GM21528 (cell line): ENCODE measurements at regions not wholly inside any gene's neighbourhood (a gene's known extent, or its start where the extent isn't known, plus 50 kb on each side); places are given as distances from the start of the nearest gene placed in this dataset.

Source experiments
- ATAC-seq: cut with Tn5 transposase; IDR thresholded peaks from one replicate; pipeline ENCODE4 v1.9.1; 2021; ENCODE audit warnings: mild to moderate bottlenecking, moderate library complexity; ENCODE audit not compliant: unreplicated experiment, low FRiP score

DNA sequence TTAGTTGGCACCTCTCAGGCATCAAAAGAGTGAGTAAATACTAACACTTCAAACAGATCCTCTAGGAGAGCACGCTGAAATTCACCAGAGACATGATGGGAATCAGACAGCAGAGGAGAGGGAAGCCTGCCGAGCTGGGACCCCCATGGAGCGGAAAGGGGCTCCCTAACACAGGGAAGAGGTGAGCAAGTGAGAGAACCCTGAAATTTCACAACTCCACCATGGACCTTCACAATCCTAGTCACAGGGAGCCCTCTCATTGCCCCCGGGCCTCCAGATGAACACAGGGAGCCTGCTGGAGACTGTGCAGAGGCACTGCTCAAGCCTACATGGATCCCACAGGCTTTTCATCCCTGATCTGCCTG is 59.2 kb upstream of the ANTXRL start:
- no peak for ATAC-seq

DNA sequence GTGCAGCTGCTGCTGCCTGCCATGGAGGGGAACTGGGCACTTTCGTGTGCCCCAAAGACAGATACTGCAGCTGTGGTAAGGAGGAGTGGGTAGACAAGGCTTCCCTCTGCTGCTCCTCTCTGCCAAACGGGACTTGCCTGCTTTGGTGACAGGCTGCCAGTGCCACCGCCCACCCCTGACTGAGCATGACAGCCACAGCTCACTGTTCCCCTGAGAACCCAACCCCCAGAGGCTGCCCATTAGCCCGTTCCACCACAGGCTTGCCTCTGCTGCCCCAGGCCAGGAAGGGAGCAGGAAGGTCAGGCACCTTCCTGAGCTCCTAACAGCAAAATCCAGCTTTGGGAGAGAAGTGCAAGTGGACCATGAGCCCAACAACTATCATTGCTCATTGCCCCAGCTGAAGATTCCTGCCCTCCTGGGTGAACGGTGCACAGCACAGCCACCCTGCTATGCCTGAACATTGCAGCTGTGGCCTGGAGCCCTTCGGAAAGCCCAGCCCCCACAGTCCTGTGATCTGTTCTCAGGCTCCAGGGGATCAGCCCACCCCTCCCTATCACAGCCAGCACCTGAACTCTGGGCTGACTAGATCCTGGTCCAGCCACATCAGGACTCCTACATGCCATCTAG is 58.7 kb upstream of the ANTXRL start:
- no peak for ATAC-seq

DNA sequence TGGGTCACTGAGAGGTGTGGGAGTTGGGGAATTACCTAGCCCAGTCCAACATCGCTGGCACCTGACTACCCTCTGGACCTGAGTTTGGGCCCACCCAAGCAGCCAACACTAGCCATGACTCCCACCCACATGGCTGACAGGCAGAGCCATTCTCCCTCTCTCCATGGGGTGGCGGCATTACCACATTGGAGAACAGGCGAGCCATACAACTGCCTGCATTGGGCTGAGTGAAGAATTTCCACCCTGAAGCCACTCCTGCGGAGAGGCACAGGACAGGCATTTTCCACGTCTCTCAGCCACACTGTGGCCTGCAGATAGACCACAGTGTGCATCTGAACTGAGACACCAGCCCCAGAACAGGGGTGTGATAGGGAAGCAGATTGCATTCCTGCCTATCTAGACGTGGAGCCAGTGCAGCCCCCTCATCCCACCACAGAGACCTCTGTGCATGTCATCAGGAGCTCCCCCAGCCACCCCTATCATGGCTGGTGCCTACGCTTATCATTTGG is 58.2 kb upstream of the ANTXRL start:
- ATAC-seq = no peak

DNA sequence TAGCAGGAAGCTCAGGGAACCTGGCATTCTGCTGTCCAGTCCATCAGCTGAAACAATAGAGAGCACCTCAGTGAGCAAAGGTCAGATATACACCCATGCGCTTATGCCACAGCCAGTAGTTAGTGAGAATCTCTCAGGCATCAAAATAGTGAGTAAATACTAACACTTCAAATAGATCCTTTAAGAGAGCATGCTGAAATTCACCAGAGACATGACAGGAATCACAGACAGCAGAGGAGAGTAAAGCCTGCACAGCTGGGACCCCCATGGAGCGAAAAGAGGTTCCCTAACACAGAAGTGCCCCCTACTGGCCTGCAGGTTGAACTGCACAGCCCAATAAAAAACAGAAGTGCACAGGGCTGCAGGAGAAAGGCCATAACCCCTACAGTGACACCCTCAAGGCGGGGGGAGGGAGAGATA is 57.6 kb upstream of the ANTXRL start:
- no peak for ATAC-seq

DNA sequence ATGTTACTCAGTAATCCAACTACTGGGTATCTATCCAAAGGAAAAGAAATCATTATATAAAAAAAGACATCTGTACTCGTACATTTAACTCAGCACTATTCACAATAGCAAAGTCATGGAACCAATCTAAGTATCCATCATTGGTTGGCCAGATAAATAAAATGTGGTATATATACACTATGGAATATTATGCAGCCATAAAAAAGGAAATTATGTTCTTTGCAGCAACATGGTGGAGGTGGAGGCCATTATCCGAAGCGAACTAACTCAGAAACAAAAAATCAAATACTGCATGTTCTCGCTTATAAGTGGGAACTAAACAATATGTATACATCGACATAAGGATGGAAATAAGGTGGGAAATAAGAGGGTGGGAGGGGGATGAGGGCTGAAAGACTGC is 56.2 kb upstream of the ANTXRL start:
- ATAC-seq = no peak

DNA sequence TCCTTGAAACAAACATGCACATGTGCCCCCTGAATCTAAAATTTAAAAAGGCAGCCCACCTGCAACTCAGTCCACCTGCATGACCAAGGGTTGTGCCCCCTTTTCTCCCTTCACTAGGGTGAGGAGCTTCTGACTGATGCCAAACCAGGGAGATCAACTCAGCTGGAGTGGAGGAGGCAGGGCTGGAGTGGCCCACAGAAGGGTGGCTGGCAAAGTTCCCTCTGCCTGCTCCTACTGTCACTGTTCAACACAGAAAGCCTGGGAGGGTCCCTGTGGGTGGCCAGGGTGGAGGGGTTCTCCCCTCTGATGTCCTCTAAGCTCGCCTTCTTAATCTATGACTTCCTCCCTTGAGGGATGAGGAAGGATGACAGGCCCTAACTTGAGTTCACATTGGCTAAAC is 55.7 kb upstream of the ANTXRL start:
- ATAC-seq = no peak

DNA sequence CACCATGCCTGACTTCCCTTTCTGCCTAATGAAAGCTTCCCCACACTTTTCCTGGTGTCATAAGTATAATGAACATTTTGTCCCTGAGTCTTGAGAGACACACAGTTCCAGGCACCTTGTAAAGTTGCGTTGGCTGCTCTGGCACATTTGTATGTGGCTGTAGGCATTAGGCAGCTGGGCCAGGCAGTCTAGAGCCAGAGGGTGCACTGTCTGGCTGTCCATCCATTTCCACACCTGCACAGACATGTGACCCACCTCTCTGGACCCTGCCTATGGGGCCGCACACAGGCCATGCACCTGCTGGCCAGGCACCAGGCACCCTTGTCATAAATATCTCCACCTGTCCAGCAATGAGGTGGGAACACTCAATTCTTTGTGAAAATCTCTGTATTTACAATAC is 54.7 kb upstream of the ANTXRL start:
- no peak for ATAC-seq

DNA sequence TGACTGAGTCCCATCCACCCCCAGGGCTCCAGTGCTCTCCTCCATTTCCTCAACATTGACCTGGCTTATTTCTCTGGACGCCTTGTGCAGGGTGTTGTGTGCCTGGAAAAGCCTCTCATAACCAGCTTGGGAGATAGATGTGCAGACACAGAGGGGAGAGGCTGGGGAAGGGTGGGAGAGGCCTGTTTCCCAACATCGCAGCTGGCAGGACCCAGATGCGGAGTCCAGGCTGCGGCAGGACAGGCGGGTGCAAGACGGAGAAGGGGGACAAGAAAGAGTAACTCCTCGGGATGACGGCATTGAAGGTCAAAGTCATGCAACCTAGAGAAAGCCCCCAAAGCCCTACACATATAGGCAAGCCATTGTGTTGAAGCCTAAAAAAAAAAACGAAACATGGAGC is 54.1 kb upstream of the ANTXRL start:
- ATAC-seq = no peak

DNA sequence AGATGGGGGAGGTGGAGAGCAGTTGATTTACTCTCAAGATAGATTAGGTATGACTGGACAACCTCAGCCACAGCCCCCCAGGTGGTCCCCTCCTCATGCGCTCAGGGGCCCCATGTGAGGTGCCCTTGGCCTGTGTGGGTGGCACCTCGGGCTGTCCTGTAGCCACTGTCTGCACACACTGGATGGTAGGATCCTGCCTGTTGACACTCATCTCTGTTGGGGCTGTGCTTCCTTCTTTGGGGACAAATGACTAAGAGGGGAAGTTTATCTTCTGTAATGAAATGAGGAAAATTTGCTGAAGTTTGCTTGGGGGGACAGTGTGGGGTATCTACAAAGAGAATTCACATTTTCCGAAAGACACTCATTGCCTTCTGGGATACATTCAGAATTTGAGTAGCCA is 53.6 kb upstream of the ANTXRL start:
- ATAC-seq = no peak

DNA sequence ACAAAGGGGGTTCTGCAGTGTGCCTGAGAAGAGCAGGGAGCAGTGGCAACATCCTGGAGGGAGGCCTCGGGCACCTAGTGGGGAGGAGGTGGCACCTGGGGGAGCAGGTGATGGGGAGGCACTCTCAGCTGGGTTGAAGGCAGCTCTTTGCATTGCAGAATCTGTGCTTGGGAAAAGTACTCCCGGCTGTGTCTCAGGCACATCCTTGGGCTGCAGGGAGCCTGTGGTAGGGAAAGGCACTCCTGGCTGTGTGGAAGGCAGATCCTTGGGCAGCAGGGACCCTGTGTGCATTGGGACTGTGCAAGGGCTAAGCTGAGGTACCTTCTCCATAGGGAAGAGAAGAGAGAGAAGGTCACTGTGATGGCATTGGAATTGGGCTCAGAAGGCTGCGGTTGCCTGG is 52.8 kb upstream of the ANTXRL start:
- ATAC-seq = no peak

DNA sequence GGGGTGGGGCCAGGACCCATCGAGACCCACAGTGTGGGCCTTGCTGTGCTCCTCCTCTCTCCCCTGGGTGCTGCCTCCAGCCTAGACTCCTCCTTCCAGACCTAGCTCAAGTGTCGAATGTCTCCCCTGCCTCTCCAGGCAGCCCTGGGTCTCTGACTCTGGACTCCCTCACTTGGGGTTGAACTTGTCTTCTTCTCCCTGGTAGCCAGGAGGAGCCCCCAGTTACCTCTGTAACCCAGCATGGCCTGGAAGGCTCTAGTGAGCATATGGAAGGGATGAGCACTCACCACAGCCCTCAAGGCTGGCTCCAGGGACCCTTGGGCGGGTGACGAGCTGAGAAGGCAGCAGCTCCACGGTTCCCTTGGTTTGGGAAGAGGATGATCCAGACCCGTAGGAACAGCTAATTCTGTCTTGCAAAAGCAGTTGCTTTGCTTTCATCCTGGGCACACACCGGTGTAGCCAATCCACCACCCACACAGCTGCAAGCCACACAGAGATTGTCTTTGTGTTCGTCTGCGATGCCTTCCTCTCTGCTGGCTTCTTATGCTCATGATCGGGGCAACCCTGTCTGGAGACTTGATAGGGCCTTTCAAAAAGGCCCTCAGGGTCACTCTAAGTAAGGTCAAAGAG is 52.3 kb upstream of the ANTXRL start:
- ATAC-seq = no peak

DNA sequence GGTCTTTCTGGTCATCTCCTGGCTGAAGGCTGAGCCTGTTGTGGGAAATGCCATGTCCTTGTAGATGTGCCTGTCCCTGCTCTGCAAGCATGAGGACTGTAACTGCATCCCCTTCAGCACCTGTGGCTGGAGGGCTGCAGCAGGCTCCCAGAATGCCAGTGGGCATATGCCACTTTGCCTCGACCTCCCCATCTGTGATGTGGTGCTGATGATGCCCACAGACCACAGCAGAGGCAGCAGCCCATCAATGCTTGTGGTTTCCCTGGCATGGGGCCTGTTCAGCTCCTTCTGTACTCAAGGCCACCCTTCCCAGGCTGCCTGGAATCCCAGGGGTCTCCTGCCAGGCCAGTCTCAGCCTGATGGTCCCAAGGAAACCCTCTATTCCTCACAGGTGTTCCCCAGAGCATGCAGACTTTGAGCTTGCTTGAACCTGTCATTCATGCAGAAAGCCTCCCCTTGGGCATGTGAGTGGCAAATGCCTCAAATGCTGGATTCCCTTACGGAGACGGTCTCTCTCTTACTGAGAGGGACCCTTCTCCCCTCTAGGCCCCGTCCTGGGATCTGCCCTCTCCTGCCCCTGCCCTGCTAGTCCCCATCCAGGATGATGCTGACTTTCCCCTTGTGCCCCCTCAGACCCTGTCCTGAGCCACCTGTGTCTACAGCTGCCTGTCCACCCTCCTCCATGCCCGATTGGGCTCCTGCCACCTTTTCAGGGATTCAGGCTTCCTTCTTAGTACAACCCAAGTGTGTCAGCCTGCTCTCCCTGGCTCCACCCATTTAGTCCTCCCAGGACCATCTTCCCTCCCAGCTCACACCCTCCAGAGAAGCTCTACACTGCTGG is 50.9 kb upstream of the ANTXRL start:
- no peak for ATAC-seq

DNA sequence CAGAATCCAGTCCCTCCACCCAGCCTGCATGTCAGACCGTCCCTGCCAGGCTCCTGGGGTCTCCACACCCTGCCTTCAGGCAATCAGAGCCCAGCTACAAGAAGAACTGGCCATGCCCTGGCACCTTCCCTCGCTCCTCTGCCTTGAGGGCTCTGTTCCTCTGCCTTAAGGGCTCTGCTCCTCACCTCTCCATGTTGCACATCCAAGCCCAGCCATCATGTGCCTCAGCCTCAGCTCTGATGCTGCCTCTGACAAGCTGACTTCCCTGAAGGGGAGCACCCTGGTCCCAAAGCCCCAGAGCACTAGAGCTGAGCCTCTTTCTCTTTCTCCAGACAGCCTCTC is 50.3 kb upstream of the ANTXRL start:
- no peak for ATAC-seq

DNA sequence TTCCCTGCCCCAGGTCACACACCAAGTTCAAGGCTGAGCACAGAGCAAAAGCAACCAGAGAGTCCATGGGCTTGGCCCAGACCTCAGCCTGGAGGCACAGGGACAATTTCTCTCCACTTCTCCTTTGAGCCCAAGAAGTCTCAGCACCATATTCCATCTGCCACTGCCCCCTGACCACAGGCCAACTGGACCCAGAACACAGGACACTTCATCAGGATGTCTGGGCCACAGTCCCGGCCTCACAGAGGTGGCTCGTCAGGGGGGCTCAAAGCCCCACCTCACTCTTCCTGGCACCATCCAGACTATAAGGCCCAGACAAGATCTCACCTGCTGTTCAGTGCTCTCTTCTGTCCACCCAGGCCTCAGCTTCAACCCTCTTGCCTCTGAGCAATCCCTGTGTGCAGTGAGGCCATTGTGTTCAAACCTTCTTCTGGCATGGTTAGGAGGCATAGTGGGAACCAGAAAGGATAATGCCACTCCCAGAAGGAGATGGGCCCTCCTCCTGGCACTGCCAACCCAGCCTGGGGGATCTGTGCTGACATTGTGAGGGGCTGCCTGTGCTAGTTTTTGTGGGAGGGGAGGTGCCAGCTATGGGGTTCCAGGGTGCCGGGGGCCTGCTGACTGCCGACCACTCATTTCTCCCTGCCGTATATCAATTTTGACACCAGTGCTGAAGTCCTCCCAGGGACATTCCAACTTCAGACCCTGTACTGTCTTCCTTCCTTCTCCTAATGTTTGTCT is 49.7 kb upstream of the ANTXRL start:
- no peak for ATAC-seq
